GM19452 (cell line): ENCODE measurements at regions not wholly inside any gene's neighbourhood (a gene's known extent, or its start where the extent isn't known, plus 50 kb on each side); places are given as distances from the start of the nearest gene placed in this dataset.

ENCODE experiments used
- ATAC-seq: cut with Tn5 transposase; IDR thresholded peaks from one replicate; pipeline ENCODE4 v1.9.1; 2021; ENCODE audit not compliant: unreplicated experiment

- ATAC-seq: no peak
Measured at GRCh38 chr22:48653929-48654328, 1173.7 kb downstream of the BRD1 start.

GRCh38 chr22:48653306-48653705 lies 1174.4 kb downstream of the BRD1 start:
- ATAC-seq: no peak

- ATAC-seq: no peak
Measured at GRCh38 chr22:48652796-48653195, 1174.9 kb downstream of the BRD1 start.

- no peak for ATAC-seq
Measured at GRCh38 chr22:48651981-48652538, 1175.6 kb downstream of the BRD1 start.

- ATAC-seq: no peak
Measured at GRCh38 chr22:48651036-48651890, 1176.4 kb downstream of the BRD1 start.

- ATAC-seq: no peak
Measured at GRCh38 chr22:48650323-48651035, 1177.2 kb downstream of the BRD1 start.

GRCh38 chr22:48649466-48649865 lies 1178.2 kb downstream of the BRD1 start:
- no peak for ATAC-seq

- no peak for ATAC-seq
Measured at GRCh38 chr22:48649031-48649430, 1178.6 kb downstream of the BRD1 start.

GRCh38 chr22:48647606-48648515 lies 1179.8 kb downstream of the BRD1 start:
- no peak for ATAC-seq

DNA sequence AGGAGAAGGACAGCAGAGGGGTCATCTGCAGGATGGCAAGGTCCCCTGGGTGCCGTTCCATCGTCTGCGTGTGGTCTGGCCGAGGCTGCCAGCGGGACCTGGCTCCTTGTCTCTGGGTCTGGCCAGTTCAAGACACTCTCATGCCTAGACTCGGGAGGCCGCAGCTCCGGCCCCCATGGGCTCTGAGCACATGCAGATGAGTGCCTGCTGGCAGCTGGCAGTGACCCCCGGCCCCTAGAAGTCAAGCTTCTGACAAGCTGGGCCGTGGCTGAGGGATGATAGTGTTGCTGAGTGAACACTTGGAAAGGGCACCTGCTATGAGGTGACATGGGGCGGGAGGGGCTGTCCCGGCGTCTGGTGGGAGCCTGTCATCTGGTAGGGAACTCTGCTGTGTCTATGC lies 1180.6 kb downstream of the BRD1 start:
- no peak for ATAC-seq

DNA sequence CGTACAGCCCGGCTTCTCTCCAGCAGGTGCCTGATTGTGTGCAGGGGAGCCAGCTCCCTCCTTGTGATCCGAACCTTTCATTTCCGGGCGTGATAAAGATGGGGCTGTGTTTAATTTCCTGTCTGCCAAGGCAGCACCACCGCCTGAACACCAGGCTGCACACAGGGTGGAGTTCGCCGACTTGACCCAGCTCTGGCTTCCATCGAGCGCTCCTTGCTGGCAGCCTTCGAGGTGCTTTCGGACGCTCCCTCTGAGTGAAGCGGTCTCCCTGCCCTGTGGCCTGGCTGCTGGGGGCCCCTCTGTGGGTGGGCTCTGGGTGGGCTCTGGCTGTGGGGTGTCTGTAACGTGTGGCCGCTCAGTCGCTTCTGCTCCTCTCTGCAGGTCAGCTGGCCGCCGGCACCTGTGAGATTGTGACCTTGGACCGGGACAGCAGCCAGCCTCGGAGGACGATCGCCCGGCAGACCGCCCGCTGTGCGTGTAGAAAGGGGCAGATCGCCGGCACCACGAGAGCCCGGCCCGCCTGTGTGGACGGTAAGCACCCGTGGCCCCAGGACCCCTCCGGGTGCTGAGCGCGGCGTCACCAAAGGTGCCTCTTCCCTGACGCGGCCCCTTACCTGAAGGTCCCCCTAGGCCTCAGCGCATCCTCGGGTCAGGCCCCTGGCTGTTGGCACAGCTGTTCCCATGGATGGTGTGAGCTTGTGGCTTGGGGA lies 1181.3 kb downstream of the BRD1 start:
- no peak for ATAC-seq

DNA sequence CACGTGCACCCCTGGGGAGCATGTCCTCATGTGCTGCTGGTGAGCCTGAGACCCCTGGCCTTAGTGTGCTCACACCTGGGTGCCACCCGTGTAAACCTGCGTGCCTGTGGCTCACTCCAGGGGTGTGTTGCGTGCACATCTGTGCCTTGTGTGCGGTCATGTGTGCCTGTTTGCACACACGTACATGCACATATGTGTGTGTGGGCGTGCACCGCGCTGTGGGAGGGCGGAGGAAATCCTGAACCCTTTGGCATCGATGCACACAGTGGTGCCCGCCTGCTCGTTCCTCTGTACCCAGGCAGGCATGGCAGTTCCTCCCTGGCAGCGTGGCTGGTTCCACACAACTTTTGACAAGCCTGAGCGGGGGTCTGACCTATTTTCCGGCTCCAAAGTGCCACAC lies 1181.9 kb downstream of the BRD1 start:
- ATAC-seq: no peak

GRCh38 chr22:48644997-48645396 lies 1182.7 kb downstream of the BRD1 start:
- no peak for ATAC-seq

GRCh38 chr22:48644108-48644507 lies 1183.6 kb downstream of the BRD1 start:
- ATAC-seq: no peak

- no peak for ATAC-seq
Measured at GRCh38 chr22:48643066-48643731, 1184.5 kb downstream of the BRD1 start.

DNA sequence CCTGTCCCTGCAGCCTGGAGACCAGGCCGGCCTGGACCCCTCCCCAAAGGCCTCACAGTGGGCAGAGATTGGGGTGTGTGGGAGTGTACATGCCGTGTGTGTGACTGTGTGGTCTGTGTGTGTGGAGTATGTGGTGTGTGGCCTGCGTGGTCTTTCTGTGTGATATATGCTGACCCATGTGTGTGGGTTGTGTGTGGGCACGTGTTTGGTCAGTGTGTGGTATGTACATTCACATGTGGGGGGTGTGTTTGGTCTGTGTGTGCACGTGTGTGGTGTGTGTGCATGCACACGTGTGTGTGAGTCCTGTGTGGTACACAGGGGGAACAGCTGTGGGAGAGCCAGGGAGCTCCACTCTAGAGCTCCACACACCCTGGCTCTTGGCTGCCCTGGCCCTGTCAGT lies 1185.1 kb downstream of the BRD1 start:
- ATAC-seq: no peak

DNA sequence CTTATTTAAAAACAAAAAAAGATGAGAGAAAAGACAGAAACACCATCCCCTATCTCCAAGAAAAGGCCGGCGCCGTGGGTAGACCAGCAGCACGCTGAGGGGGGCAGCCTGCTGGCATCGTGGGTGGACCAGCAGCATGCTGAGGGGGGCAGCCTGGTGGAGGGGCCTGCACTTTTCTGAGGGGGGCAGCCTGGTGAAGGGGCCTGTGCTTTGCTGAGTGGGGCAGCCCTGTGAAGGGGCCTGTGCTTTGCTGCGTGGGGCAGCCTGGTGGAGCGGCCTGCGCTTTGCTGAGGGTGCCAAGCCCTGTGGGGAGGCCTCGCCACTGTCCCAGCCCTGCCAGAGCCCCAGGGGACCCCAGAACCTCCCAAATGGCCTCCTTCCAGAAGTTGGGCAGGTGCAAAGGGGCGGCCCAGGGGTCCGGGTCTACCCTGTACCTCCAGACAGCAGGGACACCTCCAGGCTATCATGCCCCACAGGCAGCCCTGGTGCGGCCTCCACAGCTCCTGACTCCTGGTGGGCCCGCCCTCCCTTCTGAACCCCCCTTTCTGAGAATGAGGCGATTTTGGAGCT lies 1185.7 kb downstream of the BRD1 start:
- ATAC-seq: no peak

DNA sequence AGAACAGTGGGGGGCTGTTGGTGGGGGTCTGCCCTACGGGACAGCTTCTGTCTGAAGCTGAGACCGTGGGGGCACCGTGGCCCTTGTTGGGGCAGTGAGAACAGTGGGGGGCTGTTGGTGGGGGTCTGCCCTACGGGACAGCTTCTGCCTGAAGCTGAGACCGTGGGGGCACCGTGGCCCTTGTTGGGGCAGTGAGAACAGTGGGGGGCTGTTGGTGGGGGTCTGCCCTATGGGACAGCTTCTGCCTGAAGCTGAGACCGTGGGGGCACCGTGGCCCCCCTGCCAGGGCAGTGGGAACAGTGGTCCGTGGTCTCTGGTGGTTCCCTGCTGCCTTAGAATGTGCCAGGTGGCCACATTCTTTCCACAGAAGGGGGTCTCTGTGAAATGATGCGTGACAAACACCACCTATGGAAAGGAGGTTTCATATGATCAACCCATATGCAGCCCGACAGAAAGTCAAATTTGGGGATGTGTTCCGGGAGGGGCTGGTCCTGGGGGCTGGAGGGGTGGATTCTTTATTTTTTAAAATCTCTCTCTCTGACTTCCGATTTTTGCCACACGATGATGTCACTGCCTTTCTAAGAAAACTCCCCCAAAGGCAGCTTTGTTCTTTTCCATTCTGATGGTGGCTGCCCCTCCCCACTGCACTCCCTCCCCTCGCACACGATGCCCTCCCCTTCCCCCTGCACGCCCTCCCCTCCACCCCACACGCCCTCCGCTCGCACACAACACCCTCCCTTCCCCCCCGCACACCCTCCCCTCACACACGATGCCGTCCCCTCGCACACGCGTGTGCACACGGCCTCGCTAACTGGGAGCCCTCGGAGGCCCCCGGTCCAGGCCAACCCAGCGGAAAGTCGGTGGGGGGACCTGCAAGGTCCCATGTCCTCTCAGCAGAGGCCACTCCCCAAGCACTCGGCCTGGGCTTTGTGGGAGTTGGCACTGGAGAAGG lies 1186.5 kb downstream of the BRD1 start:
- no peak for ATAC-seq
